ENCODE measurements at regions not wholly inside any gene's neighbourhood (a gene's known extent, or its start where the extent isn't known, plus 50 kb on each side); places are given as distances from the start of the nearest gene placed in this dataset.
"Not testable (repeated sequence)": the region's sequence is repeated elsewhere in the genome, so short reads cannot be mapped to it uniquely, and the experiment has no call there.

- H3K4me3 Mint-ChIP-seq: no peak overlapping the region
- H3K36me3 ChIP-seq (replicated peaks in 1 of 2; ENCODE audit: control insufficient read depth in 1 of 2, insufficient read depth in 2 of 2, low read length in 2 of 2): no peaks in the 10 kb centered on the region
- peaks cover 0 to 4% (median 1%) of the 10 kb centered on the region in 3 donors for H3K27me3 Mint-ChIP-seq (ENCODE audit: low read depth in 3 of 3)
- no peak overlapping the region for H3K4me3 ChIP-seq (replicated peaks in 1 of 3; ENCODE audit: low read depth in 2 of 3, low read length in 3 of 3)
- 91% methylated on average over 1 of the region's 3 CpGs for WGBS (ENCODE audit: insufficient coverage)
- H3K9ac ChIP-seq (ENCODE audit: insufficient read depth, low read length, poor library complexity, severe bottlenecking): no peak overlapping the region
- no peak overlapping the region for H2AFZ ChIP-seq (ENCODE audit: insufficient read depth, low read depth, low read length, poor library complexity, severe bottlenecking)
- peaks cover 13% of the 10 kb centered on the region for H3K4me1 Mint-ChIP-seq
- peak overlapping the region in 1 of 7 donors; percentile 76 for H3K27ac Mint-ChIP-seq
- peaks cover 0 to 6% (median 5%) of the 10 kb centered on the region in 7 donors for H3K9me3 Mint-ChIP-seq
- H3K9me3 ChIP-seq (replicated peaks in 1 of 2; ENCODE audit: control insufficient read depth in 1 of 2, insufficient read depth in 1 of 2, low read length in 2 of 2): peaks cover 0 to 3% of the 10 kb centered on the region in 2 donors
- TF ChIP-seq CTCF (IDR thresholded peaks at IDR 0.05): no peak
- intact Hi-C loops (cut with micrococcal nuclease): no loop called here
- no peaks in the 10 kb centered on the region for H3K27me3 ChIP-seq (ENCODE audit: control insufficient read depth in 2 of 2, insufficient read depth in 2 of 2, low read length in 2 of 2)
- peaks cover 32% of the 10 kb centered on the region for H4K20me1 ChIP-seq (ENCODE audit: insufficient read depth, low read length)
- H3K4me1 ChIP-seq (ENCODE audit: control insufficient read depth in 1 of 2, insufficient read depth in 2 of 2, low read length in 2 of 2): no peaks in the 10 kb centered on the region
- no peak overlapping the region for H3K4me2 ChIP-seq (replicated peaks; ENCODE audit: extremely low read depth, low read length, poor library complexity, severe bottlenecking)
- no peak overlapping the region for H3K27ac ChIP-seq (ENCODE audit: low read depth in 1 of 2, low read length in 2 of 2)
- no peaks in the 10 kb centered on the region for H3K79me2 ChIP-seq (ENCODE audit: insufficient read depth, low read length)
- peaks cover 2% of the 10 kb centered on the region in 2 donors for H3K36me3 Mint-ChIP-seq
- DNase-seq: no peak
Measured at GRCh38 chr1:65026235-65026634, 59.9 kb upstream of the JAK1 start.

- Histone ChIP-seq H3K79me2 (ENCODE audit: insufficient read depth, low read length) (no peaks in the 10 kb centered on the region), H3K9ac (ENCODE audit: insufficient read depth, low read length, poor library complexity, severe bottlenecking) (no peak overlapping the region), H4K20me1 (ENCODE audit: insufficient read depth, low read length) (peaks cover 34% of the 10 kb centered on the region), H3K27ac (ENCODE audit: low read depth in 1 of 2, low read length in 2 of 2) (no peak overlapping the region), H3K4me2 (replicated peaks; ENCODE audit: extremely low read depth, low read length, poor library complexity, severe bottlenecking) (no peak overlapping the region), H3K4me3 (replicated peaks in 1 of 3; ENCODE audit: low read depth in 2 of 3, low read length in 3 of 3) (no peak overlapping the region), H2AFZ (ENCODE audit: insufficient read depth, low read depth, low read length, poor library complexity, severe bottlenecking) (no peak overlapping the region), H3K9me3 (replicated peaks in 1 of 2; ENCODE audit: control insufficient read depth in 1 of 2, insufficient read depth in 1 of 2, low read length in 2 of 2) (peaks cover 0 to 3% of the 10 kb centered on the region in 2 donors), H3K4me1 (ENCODE audit: control insufficient read depth in 1 of 2, insufficient read depth in 2 of 2, low read length in 2 of 2) (no peaks in the 10 kb centered on the region), H3K36me3 (replicated peaks in 1 of 2; ENCODE audit: control insufficient read depth in 1 of 2, insufficient read depth in 2 of 2, low read length in 2 of 2) (no peaks in the 10 kb centered on the region), H3K27me3 (ENCODE audit: control insufficient read depth in 2 of 2, insufficient read depth in 2 of 2, low read length in 2 of 2) (no peaks in the 10 kb centered on the region)
- no peak for TF ChIP-seq CTCF (IDR thresholded peaks at IDR 0.05)
- Mint-ChIP-seq H3K36me3 (peaks cover 2% of the 10 kb centered on the region in 2 donors), H3K4me3 (no peak overlapping the region), H3K27me3 (ENCODE audit: low read depth in 3 of 3) (peaks cover 0 to 4% (median 0%) of the 10 kb centered on the region in 3 donors), H3K9me3 (peaks cover 0 to 6% (median 5%) of the 10 kb centered on the region in 7 donors), H3K27ac (no peak overlapping the region), H3K4me1 (peaks cover 13% of the 10 kb centered on the region)
- DNase-seq: no peak
- intact Hi-C loops (cut with micrococcal nuclease): no loop called here
- WGBS (ENCODE audit: insufficient coverage): 48% methylated on average over 2 of the region's 5 CpGs
Measured at GRCh38 chr1:65027666-65028358, 61.5 kb upstream of the JAK1 start.

GRCh38 chr1:65029434-65029833, 63.1 kb upstream of the JAK1 start:
- H3K9me3 Mint-ChIP-seq; H3K4me1 ChIP-seq (ENCODE audit: control insufficient read depth in 1 of 2, insufficient read depth in 2 of 2, low read length in 2 of 2); DNase-seq; H3K4me3 ChIP-seq (replicated peaks in 1 of 3; ENCODE audit: low read depth in 2 of 3, low read length in 3 of 3); H2AFZ ChIP-seq (ENCODE audit: insufficient read depth, low read depth, low read length, poor library complexity, severe bottlenecking); H3K36me3 ChIP-seq (replicated peaks in 1 of 2; ENCODE audit: control insufficient read depth in 1 of 2, insufficient read depth in 2 of 2, low read length in 2 of 2); H3K27ac ChIP-seq (ENCODE audit: low read depth in 1 of 2, low read length in 2 of 2); H3K36me3 Mint-ChIP-seq; H3K4me2 ChIP-seq (replicated peaks; ENCODE audit: extremely low read depth, low read length, poor library complexity, severe bottlenecking); H3K9me3 ChIP-seq (replicated peaks in 1 of 2; ENCODE audit: control insufficient read depth in 1 of 2, insufficient read depth in 1 of 2, low read length in 2 of 2); H3K27me3 ChIP-seq (ENCODE audit: control insufficient read depth in 2 of 2, insufficient read depth in 2 of 2, low read length in 2 of 2); intact Hi-C loops (cut with micrococcal nuclease); H3K27me3 Mint-ChIP-seq (ENCODE audit: low read depth in 3 of 3); H3K79me2 ChIP-seq (ENCODE audit: insufficient read depth, low read length); H3K4me3 Mint-ChIP-seq; H3K9ac ChIP-seq (ENCODE audit: insufficient read depth, low read length, poor library complexity, severe bottlenecking): not testable (repeated sequence)
- peak overlapping the region in 1 of 7 donors; percentile 48 for H3K27ac Mint-ChIP-seq
- peaks cover 16% of the 10 kb centered on the region for H3K4me1 Mint-ChIP-seq
- WGBS (ENCODE audit: insufficient coverage): no CpG with 5 or more reads among the region's 3 CpGs
- H4K20me1 ChIP-seq (ENCODE audit: insufficient read depth, low read length): peaks cover 38% of the 10 kb centered on the region
